ENCODE measurements at regions not wholly inside any gene's neighbourhood (a gene's known extent, or its start where the extent isn't known, plus 50 kb on each side); places are given as distances from the start of the nearest gene placed in this dataset.

DNA sequence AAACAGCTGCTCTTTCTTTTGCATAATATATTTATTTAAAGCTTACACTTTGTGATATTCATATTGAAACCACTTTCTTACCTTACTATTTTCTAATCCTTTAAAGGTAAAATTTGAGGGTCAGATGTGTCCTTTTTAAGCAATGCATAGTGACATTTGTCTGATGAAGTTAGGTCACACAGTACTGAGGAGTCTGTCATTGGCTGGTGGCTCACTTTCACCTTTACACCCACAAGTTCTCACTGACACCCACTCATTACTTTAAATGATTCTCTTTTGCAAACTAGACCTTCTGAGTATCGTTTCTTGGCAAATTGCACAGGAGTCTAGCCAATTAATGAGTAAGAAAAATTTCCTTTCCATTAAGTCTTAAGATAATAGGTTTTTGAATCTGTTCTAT lies 758.3 kb upstream of the ARPP21 start (continued):
- TF ChIP-seq, protein P1, sequence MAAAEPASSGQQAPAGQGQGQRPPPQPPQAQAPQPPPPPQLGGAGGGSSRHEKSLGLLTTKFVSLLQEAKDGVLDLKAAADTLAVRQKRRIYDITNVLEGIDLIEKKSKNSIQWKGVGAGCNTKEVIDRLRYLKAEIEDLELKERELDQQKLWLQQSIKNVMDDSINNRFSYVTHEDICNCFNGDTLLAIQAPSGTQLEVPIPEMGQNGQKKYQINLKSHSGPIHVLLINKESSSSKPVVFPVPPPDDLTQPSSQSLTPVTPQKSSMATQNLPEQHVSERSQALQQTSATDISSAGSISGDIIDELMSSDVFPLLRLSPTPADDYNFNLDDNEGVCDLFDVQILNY (CRISPR knock-in tag; IDR thresholded peaks at IDR 0.05), result no peak
- TF ChIP-seq, protein P2, sequence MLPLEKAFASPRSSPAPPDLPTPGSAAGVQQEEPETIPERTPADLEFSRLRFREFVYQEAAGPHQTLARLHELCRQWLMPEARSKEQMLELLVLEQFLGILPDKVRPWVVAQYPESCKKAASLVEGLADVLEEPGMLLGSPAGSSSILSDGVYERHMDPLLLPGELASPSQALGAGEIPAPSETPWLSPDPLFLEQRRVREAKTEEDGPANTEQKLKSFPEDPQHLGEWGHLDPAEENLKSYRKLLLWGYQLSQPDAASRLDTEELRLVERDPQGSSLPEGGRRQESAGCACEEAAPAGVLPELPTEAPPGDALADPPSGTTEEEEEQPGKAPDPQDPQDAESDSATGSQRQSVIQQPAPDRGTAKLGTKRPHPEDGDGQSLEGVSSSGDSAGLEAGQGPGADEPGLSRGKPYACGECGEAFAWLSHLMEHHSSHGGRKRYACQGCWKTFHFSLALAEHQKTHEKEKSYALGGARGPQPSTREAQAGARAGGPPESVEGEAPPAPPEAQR (CRISPR knock-in tag; IDR thresholded peaks at IDR 0.05), result no peak
- TF ChIP-seq, protein P3, sequence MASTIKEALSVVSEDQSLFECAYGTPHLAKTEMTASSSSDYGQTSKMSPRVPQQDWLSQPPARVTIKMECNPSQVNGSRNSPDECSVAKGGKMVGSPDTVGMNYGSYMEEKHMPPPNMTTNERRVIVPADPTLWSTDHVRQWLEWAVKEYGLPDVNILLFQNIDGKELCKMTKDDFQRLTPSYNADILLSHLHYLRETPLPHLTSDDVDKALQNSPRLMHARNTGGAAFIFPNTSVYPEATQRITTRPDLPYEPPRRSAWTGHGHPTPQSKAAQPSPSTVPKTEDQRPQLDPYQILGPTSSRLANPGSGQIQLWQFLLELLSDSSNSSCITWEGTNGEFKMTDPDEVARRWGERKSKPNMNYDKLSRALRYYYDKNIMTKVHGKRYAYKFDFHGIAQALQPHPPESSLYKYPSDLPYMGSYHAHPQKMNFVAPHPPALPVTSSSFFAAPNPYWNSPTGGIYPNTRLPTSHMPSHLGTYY (CRISPR knock-in tag; IDR thresholded peaks at IDR 0.05), result no peak
- TF ChIP-seq, protein P4, sequence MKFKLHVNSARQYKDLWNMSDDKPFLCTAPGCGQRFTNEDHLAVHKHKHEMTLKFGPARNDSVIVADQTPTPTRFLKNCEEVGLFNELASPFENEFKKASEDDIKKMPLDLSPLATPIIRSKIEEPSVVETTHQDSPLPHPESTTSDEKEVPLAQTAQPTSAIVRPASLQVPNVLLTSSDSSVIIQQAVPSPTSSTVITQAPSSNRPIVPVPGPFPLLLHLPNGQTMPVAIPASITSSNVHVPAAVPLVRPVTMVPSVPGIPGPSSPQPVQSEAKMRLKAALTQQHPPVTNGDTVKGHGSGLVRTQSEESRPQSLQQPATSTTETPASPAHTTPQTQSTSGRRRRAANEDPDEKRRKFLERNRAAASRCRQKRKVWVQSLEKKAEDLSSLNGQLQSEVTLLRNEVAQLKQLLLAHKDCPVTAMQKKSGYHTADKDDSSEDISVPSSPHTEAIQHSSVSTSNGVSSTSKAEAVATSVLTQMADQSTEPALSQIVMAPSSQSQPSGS (CRISPR knock-in tag; IDR thresholded peaks at IDR 0.05; ENCODE audit: borderline replicate concordance, low read depth), result no peak
- TF ChIP-seq RELA (CRISPR knock-in tag; IDR thresholded peaks at IDR 0.05; ENCODE audit: borderline replicate concordance) (no peak), JAZF1 (CRISPR knock-in tag; IDR thresholded peaks at IDR 0.05) (no peak), NR3C1 (CRISPR knock-in tag; conservative IDR thresholded peaks at IDR 0.05; ENCODE audit: low read depth) (no peak), ZNF423 (CRISPR knock-in tag; IDR thresholded peaks at IDR 0.05) (no peak)
- TF ChIP-seq, protein P5, sequence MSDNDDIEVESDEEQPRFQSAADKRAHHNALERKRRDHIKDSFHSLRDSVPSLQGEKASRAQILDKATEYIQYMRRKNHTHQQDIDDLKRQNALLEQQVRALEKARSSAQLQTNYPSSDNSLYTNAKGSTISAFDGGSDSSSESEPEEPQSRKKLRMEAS (CRISPR knock-in tag; IDR thresholded peaks at IDR 0.05), result no peak
- TF ChIP-seq, protein P6, sequence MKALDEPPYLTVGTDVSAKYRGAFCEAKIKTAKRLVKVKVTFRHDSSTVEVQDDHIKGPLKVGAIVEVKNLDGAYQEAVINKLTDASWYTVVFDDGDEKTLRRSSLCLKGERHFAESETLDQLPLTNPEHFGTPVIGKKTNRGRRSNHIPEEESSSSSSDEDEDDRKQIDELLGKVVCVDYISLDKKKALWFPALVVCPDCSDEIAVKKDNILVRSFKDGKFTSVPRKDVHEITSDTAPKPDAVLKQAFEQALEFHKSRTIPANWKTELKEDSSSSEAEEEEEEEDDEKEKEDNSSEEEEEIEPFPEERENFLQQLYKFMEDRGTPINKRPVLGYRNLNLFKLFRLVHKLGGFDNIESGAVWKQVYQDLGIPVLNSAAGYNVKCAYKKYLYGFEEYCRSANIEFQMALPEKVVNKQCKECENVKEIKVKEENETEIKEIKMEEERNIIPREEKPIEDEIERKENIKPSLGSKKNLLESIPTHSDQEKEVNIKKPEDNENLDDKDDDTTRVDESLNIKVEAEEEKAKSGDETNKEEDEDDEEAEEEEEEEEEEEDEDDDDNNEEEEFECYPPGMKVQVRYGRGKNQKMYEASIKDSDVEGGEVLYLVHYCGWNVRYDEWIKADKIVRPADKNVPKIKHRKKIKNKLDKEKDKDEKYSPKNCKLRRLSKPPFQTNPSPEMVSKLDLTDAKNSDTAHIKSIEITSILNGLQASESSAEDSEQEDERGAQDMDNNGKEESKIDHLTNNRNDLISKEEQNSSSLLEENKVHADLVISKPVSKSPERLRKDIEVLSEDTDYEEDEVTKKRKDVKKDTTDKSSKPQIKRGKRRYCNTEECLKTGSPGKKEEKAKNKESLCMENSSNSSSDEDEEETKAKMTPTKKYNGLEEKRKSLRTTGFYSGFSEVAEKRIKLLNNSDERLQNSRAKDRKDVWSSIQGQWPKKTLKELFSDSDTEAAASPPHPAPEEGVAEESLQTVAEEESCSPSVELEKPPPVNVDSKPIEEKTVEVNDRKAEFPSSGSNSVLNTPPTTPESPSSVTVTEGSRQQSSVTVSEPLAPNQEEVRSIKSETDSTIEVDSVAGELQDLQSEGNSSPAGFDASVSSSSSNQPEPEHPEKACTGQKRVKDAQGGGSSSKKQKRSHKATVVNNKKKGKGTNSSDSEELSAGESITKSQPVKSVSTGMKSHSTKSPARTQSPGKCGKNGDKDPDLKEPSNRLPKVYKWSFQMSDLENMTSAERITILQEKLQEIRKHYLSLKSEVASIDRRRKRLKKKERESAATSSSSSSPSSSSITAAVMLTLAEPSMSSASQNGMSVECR (CRISPR knock-in tag; IDR thresholded peaks at IDR 0.05; ENCODE audit: borderline replicate concordance), result no peak
- TF ChIP-seq, protein P7, sequence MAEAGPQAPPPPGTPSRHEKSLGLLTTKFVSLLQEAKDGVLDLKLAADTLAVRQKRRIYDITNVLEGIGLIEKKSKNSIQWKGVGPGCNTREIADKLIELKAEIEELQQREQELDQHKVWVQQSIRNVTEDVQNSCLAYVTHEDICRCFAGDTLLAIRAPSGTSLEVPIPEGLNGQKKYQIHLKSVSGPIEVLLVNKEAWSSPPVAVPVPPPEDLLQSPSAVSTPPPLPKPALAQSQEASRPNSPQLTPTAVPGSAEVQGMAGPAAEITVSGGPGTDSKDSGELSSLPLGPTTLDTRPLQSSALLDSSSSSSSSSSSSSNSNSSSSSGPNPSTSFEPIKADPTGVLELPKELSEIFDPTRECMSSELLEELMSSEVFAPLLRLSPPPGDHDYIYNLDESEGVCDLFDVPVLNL (CRISPR knock-in tag; IDR thresholded peaks at IDR 0.05; ENCODE audit: borderline replicate concordance, low read depth), result no peak

DNA sequence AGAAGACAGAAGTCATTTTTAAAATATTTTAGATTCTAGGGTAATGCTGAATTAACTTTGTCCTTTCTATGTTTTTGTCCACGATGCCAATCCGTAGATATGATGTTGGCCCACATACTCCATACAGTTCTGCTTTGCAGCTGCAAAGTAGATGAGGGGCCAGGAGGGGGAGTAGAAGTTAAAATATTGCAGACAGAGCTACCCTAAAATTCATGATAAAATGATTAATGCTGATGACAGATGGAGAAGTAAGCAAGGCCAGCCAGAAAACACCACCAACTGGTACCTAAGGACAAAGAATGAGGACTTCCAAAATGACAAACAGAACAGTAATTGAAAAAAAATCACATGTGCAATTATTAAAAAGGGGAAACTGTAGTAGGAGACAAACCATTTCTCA lies 756.6 kb upstream of the ARPP21 start:
- H3K27me3 Mint-ChIP-seq (ENCODE audit: low read depth), result no peaks in the 10 kb centered on the region
- ChIA-PET CTCF (interaction anchor here (0.7 to 0.9 kb wide), 2 partner anchors 147 to 1026 kb away, joined by 3 read pairs; no protein-coding TSS in a partner anchor), POLR2A (no interaction called here)
- DNase-seq (ENCODE audit: low spot score), result no peak
- H3K4me3 Mint-ChIP-seq, result no peak overlapping the region
- no peaks in the 10 kb centered on the region for H3K36me3 Mint-ChIP-seq
- no peak overlapping the region for H3K27ac Mint-ChIP-seq
- H3K9me3 Mint-ChIP-seq, result peaks cover 7% of the 10 kb centered on the region
- peaks cover 21% of the 10 kb centered on the region for H3K4me1 Mint-ChIP-seq
- ATAC-seq, result peak; percentile 73
- TF ChIP-seq, protein P5 (CRISPR knock-in tag; IDR thresholded peaks at IDR 0.05), result no peak
- TF ChIP-seq, protein P8, sequence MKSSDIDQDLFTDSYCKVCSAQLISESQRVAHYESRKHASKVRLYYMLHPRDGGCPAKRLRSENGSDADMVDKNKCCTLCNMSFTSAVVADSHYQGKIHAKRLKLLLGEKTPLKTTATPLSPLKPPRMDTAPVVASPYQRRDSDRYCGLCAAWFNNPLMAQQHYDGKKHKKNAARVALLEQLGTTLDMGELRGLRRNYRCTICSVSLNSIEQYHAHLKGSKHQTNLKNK (CRISPR knock-in tag; IDR thresholded peaks at IDR 0.05), result no peak
- TF ChIP-seq CBFB (CRISPR knock-in tag; IDR thresholded peaks at IDR 0.05; ENCODE audit: low read depth) (no peak), ZNF263 (CRISPR knock-in tag; IDR thresholded peaks at IDR 0.05; ENCODE audit: low read depth) (no peak), GRHL2 (CRISPR knock-in tag; IDR thresholded peaks at IDR 0.05; ENCODE audit: insufficient replicate concordance, severe bottlenecking) (no peak), SOX15 (CRISPR knock-in tag; IDR thresholded peaks at IDR 0.05) (no peak), FOXJ3 (CRISPR knock-in tag; IDR thresholded peaks at IDR 0.05; ENCODE audit: borderline replicate concordance) (no peak), ZNF416 (CRISPR knock-in tag; IDR thresholded peaks at IDR 0.05) (no peak), MYBL2 (CRISPR knock-in tag; IDR thresholded peaks at IDR 0.05) (no peak), SMAD3 (CRISPR knock-in tag; IDR thresholded peaks at IDR 0.05; ENCODE audit: borderline replicate concordance) (no peak), MXD4 (CRISPR knock-in tag; IDR thresholded peaks at IDR 0.05; ENCODE audit: borderline replicate concordance) (no peak)
- TF ChIP-seq, protein P9, sequence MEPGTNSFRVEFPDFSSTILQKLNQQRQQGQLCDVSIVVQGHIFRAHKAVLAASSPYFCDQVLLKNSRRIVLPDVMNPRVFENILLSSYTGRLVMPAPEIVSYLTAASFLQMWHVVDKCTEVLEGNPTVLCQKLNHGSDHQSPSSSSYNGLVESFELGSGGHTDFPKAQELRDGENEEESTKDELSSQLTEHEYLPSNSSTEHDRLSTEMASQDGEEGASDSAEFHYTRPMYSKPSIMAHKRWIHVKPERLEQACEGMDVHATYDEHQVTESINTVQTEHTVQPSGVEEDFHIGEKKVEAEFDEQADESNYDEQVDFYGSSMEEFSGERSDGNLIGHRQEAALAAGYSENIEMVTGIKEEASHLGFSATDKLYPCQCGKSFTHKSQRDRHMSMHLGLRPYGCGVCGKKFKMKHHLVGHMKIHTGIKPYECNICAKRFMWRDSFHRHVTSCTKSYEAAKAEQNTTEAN (CRISPR knock-in tag; IDR thresholded peaks at IDR 0.05), result no peak

Data from WTC11 (cell line).